Glutamatergic neuron (in vitro differentiated cells): ENCODE measurements at regions not wholly inside any gene's neighbourhood (a gene's known extent, or its start where the extent isn't known, plus 50 kb on each side); places are given as distances from the start of the nearest gene placed in this dataset.

Source experiments
- DNase-seq: peaks from one replicate; pipeline ENCODE4 v3.0.0; 2022
- H3K27ac Mint-ChIP-seq: one replicate; pipeline ENCODE4 v1.8.0; 2020; ENCODE audit warnings: mild to moderate bottlenecking, mixed read lengths, inconsistent platforms; ENCODE audit not compliant: unreplicated experiment
- H3K27me3 Mint-ChIP-seq: one replicate; pipeline ENCODE4 v1.8.0; 2020; ENCODE audit warnings: mild to moderate bottlenecking, moderate library complexity, mixed read lengths, inconsistent platforms; ENCODE audit not compliant: unreplicated experiment
- H3K36me3 Mint-ChIP-seq: one replicate; pipeline ENCODE4 v1.8.0; 2020; ENCODE audit warnings: mild to moderate bottlenecking, mixed read lengths, inconsistent platforms; ENCODE audit not compliant: unreplicated experiment
- H3K4me1 Mint-ChIP-seq: one replicate; pipeline ENCODE4 v1.8.0; 2020; ENCODE audit warnings: mild to moderate bottlenecking, low read depth, mixed read lengths, inconsistent platforms; ENCODE audit not compliant: unreplicated experiment
- H3K4me3 Mint-ChIP-seq: one replicate; pipeline ENCODE4 v1.8.0; 2020; ENCODE audit warnings: mild to moderate bottlenecking, mixed read lengths, inconsistent platforms; ENCODE audit not compliant: unreplicated experiment
- H3K9me3 Mint-ChIP-seq: one replicate; pipeline ENCODE4 v1.8.0; 2020; ENCODE audit warnings: mild to moderate bottlenecking, moderate library complexity, mixed read lengths, inconsistent platforms; ENCODE audit not compliant: unreplicated experiment
- TF ChIP-seq, protein P1 (sequence below): fragments of 200-600 bp; sonication (generic); IDR thresholded peaks from one replicate; pipeline ENCODE4 v1.5.0; 2021; ENCODE audit not compliant: partially characterized antibody, unreplicated experiment

DNA sequence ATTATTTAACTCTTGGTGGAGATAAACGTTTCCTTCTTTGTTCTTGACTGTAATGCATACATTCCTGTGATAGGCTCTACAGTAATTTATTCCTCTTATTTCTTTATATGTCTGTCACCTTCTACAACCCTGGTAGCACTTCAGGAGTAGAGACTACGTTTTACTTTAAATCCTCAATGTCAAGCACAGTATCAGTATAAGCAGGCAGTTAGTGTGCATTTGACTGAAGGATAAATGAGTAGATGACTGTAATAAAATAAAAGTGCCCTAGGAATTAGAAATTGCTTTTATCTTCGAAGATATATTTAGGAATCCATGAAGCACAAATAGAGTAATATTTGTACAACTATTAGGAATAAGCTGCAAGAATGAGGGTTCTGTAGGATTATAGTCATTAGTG lies 599.6 kb upstream of the PRMT6 start:
- TF ChIP-seq, protein P1, sequence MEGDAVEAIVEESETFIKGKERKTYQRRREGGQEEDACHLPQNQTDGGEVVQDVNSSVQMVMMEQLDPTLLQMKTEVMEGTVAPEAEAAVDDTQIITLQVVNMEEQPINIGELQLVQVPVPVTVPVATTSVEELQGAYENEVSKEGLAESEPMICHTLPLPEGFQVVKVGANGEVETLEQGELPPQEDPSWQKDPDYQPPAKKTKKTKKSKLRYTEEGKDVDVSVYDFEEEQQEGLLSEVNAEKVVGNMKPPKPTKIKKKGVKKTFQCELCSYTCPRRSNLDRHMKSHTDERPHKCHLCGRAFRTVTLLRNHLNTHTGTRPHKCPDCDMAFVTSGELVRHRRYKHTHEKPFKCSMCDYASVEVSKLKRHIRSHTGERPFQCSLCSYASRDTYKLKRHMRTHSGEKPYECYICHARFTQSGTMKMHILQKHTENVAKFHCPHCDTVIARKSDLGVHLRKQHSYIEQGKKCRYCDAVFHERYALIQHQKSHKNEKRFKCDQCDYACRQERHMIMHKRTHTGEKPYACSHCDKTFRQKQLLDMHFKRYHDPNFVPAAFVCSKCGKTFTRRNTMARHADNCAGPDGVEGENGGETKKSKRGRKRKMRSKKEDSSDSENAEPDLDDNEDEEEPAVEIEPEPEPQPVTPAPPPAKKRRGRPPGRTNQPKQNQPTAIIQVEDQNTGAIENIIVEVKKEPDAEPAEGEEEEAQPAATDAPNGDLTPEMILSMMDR: no peak
- no peak for DNase-seq
- Mint-ChIP-seq H3K36me3 (no peaks in the 10 kb centered on the region), H3K4me3 (no peak overlapping the region), H3K27me3 (no peaks in the 10 kb centered on the region), H3K27ac (no peak overlapping the region), H3K9me3 (no peaks in the 10 kb centered on the region), H3K4me1 (no peaks in the 10 kb centered on the region)

DNA sequence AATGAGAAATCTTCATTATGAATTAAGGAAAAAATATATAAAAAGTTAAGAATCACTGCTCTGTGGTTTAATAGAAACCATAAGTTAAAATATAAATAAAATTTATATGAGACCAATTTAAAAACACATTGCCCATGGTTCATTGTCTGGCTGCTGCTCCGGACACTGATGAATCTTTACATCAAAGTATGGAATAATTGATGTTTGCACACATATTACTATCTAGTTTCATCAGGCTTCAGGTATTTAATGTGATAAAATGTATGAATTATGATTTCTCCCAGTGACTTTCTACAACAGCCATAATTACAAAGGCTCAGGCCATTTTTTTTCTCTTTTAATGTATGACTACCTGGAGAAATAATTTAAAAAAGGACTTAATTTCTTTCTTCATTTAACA lies 599.1 kb upstream of the PRMT6 start:
- no peaks in the 10 kb centered on the region for H3K9me3 Mint-ChIP-seq
- no peak for DNase-seq
- no peaks in the 10 kb centered on the region for H3K4me1 Mint-ChIP-seq
- H3K27ac Mint-ChIP-seq: no peak overlapping the region
- H3K27me3 Mint-ChIP-seq: no peaks in the 10 kb centered on the region
- H3K4me3 Mint-ChIP-seq: no peak overlapping the region
- TF ChIP-seq, protein P1: no peak
- no peaks in the 10 kb centered on the region for H3K36me3 Mint-ChIP-seq

DNA sequence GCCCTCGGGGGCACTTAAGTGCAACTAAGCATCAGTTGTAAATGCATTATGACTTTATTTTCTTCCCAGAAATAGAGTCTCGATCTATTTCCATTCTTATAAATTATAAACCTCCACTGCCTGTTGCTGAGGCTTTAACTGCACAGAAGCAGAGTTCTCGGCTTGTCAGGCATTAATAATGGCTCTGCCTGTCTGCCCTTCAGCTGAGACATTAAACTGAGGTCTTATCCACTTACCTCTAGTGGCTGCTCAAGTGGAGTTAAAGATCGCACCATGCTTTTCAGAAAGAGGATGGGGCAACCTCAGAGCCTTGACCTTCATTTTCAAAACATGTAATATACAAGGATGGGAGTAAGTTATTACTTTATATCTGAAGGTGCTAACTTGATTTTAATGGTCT lies 597.6 kb upstream of the PRMT6 start:
- H3K27me3 Mint-ChIP-seq: no peaks in the 10 kb centered on the region
- TF ChIP-seq, protein P1: no peak
- H3K4me3 Mint-ChIP-seq: no peak overlapping the region
- no peak overlapping the region for H3K27ac Mint-ChIP-seq
- DNase-seq: no peak
- H3K4me1 Mint-ChIP-seq: no peaks in the 10 kb centered on the region
- H3K36me3 Mint-ChIP-seq: no peaks in the 10 kb centered on the region
- H3K9me3 Mint-ChIP-seq: no peaks in the 10 kb centered on the region

DNA sequence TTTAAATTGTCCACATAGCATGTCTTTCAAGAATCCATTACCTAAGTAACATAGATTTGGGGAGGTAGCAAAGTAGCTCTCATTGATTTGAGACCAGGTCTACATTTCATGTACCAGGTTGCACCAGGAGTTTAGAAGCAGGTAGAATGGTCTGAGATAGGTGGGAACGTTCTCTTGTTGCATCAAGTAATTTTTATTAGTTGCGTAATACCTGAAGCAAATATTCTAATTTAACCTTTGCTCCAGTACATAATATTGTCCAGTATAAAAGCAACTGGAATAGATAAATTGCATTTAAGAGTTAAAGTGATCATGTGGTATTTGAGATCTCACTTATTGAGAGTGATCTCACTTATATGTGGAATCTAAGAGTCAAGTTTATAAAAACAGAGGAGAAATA lies 597.1 kb upstream of the PRMT6 start:
- no peak for DNase-seq
- no peaks in the 10 kb centered on the region for H3K4me1 Mint-ChIP-seq
- H3K36me3 Mint-ChIP-seq: no peaks in the 10 kb centered on the region
- H3K9me3 Mint-ChIP-seq: no peaks in the 10 kb centered on the region
- H3K27me3 Mint-ChIP-seq: no peaks in the 10 kb centered on the region
- TF ChIP-seq, protein P1: no peak
- H3K27ac Mint-ChIP-seq: no peak overlapping the region
- no peak overlapping the region for H3K4me3 Mint-ChIP-seq

DNA sequence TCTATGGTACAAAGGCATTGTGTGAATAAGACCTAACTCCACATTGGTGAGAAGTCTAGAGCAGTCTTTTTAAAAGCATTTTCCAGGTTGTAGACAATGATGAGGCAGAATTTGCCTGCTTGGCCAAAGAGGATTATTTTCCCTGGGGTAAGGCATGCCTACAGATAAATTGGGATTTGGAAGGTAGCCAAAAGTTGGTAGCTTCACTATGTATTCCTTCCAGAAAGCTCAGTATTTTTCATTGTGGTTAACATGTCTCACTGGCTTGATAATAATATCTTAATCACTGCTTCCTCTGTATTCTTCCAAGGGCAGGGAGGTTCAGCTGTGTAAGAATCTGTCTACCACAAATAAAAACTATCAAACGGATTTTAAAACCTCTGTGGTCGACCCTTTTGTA lies 590.8 kb upstream of the PRMT6 start:
- no peak for DNase-seq
- Mint-ChIP-seq H3K36me3 (no peaks in the 10 kb centered on the region), H3K9me3 (peaks cover 2% of the 10 kb centered on the region), H3K27ac (no peak overlapping the region), H3K4me1 (no peaks in the 10 kb centered on the region), H3K27me3 (peaks cover 2% of the 10 kb centered on the region), H3K4me3 (no peak overlapping the region)
- TF ChIP-seq, protein P1: no peak
